ENCODE measurements at regions not wholly inside any gene's neighbourhood (a gene's known extent, or its start where the extent isn't known, plus 50 kb on each side); places are given as distances from the start of the nearest gene placed in this dataset.

DNA sequence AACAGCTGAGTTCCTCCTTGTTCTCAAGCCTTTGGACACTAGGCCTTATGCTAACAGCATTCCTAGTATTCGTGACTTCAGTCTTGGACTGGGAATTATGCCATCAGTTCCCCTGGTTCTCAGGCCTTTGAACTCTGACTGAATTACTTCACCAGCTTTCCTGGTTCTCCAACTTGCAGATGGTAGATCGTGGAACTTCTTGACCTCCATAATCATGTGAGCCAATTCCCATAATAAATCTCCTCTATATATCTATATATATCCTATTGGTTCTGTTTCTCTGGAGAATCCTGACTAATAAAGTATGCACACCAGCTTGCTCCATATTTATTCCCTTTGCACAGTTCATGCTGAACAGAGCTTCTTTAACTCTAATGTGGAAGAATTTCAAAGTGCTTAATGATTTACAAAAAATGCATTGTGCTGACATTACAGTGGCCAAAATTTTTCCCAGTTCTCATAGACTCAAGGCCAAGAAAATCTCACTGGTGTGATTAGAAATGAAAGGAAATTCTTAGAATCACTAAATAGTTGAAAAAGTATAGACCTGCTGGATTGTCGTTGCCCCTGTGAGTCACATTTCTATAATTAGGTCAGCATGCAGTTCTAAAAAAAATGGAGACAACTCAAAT, 462.9 kb upstream of the ADAMTS5 start:
- Histone ChIP-seq H3K27me3 (replicated peaks; ENCODE audit: insufficient read depth, low read depth, low read length, poor library complexity) (no peaks in the 10 kb centered on the region), H3K4me3 (ENCODE audit: low read depth, low read length, poor library complexity, severe bottlenecking) (no peak overlapping the region), H3K27ac (ENCODE audit: low read depth, low read length, poor library complexity, severe bottlenecking) (no peak overlapping the region), H3K4me1 (ENCODE audit: insufficient read depth, low read length, poor library complexity, severe bottlenecking) (no peaks in the 10 kb centered on the region), H3K36me3 (ENCODE audit: insufficient read depth, low read length, poor library complexity, severe bottlenecking) (no peaks in the 10 kb centered on the region), H3K9me3 (ENCODE audit: low read depth, low read length, poor library complexity, severe bottlenecking) (no peaks in the 10 kb centered on the region)
- ChIA-PET POLR2A (ENCODE audit: low non-redundant PET) (no interaction called here), CTCF (no interaction called here)
- intact Hi-C loops (cut with micrococcal nuclease; ENCODE audit: unreplicated experiment) = no loop called here
- no TSS peak for BruUV-seq (replicated peaks)
- TF ChIP-seq, protein P1, sequence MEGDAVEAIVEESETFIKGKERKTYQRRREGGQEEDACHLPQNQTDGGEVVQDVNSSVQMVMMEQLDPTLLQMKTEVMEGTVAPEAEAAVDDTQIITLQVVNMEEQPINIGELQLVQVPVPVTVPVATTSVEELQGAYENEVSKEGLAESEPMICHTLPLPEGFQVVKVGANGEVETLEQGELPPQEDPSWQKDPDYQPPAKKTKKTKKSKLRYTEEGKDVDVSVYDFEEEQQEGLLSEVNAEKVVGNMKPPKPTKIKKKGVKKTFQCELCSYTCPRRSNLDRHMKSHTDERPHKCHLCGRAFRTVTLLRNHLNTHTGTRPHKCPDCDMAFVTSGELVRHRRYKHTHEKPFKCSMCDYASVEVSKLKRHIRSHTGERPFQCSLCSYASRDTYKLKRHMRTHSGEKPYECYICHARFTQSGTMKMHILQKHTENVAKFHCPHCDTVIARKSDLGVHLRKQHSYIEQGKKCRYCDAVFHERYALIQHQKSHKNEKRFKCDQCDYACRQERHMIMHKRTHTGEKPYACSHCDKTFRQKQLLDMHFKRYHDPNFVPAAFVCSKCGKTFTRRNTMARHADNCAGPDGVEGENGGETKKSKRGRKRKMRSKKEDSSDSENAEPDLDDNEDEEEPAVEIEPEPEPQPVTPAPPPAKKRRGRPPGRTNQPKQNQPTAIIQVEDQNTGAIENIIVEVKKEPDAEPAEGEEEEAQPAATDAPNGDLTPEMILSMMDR (conservative IDR thresholded peaks at IDR 0.05; ENCODE audit: low read depth, low read length) = no peak
- TF ChIP-seq EZH2 (IDR thresholded peaks at IDR 0.05; ENCODE audit: borderline replicate concordance, low read depth, low read length, poor library complexity, severe bottlenecking) = no peak
- no peak for DNase-seq (ENCODE audit: low spot score)

DNA sequence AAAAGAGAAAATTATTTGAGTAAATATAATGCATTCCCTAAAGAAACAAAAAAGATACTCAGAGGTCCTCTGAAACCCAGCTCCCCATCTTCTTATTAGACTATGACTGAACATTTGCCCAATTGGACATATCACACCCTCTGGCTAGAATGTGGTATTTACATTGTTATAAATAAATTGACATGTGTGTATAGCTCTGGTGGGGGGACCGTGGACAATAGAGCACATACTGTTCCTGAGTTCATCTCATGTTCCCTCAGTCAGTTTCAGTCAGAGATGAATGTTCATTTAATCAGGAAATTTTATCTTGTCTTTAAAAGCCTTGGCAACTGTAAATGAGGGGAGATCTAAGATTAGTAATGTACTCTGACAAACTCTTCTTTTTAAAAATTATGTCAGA, 459.3 kb upstream of the ADAMTS5 start:
- Histone ChIP-seq H3K36me3 (ENCODE audit: insufficient read depth, low read length, poor library complexity, severe bottlenecking) (no peaks in the 10 kb centered on the region), H3K9me3 (ENCODE audit: low read depth, low read length, poor library complexity, severe bottlenecking) (no peaks in the 10 kb centered on the region), H3K27me3 (replicated peaks; ENCODE audit: insufficient read depth, low read depth, low read length, poor library complexity) (no peaks in the 10 kb centered on the region), H3K4me1 (ENCODE audit: insufficient read depth, low read length, poor library complexity, severe bottlenecking) (no peaks in the 10 kb centered on the region), H3K4me3 (ENCODE audit: low read depth, low read length, poor library complexity, severe bottlenecking) (no peak overlapping the region), H3K27ac (ENCODE audit: low read depth, low read length, poor library complexity, severe bottlenecking) (no peak overlapping the region)
- no peak for TF ChIP-seq EZH2 (IDR thresholded peaks at IDR 0.05; ENCODE audit: borderline replicate concordance, low read depth, low read length, poor library complexity, severe bottlenecking)
- TF ChIP-seq, protein P1 (conservative IDR thresholded peaks at IDR 0.05; ENCODE audit: low read depth, low read length) = no peak
- CTCF ChIA-PET = interaction anchor here (1.1 kb wide), 1 partner anchor 1319 kb away, joined by 4 read pairs; no protein-coding TSS in a partner anchor
- POLR2A ChIA-PET (ENCODE audit: low non-redundant PET) = no interaction called here
- intact Hi-C loops (cut with micrococcal nuclease; ENCODE audit: unreplicated experiment) = no loop called here
- BruUV-seq (replicated peaks) = no TSS peak
- no peak for DNase-seq (ENCODE audit: low spot score)

DNA sequence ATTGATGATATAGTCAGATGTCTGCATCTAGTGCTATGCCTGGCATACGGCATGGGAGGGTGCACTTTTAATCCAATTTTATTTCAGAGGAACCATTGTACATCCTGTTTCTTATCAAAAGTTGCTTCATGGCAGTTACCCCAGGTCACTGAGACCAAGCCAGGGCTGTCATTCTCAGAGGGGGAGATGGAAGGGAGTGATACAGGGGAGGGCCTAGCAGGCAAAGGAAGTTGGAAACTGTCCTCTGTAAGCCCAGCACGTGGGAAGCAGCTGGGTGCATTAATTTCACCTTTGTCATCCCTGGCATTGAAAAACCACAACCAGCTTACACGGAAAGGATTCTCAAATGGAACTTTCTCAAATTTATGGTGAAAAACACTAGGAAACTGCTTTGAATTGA, 458.7 kb upstream of the ADAMTS5 start:
- Histone ChIP-seq H3K27ac (ENCODE audit: low read depth, low read length, poor library complexity, severe bottlenecking) (no peak overlapping the region), H3K36me3 (ENCODE audit: insufficient read depth, low read length, poor library complexity, severe bottlenecking) (no peaks in the 10 kb centered on the region), H3K4me3 (ENCODE audit: low read depth, low read length, poor library complexity, severe bottlenecking) (no peak overlapping the region), H3K9me3 (ENCODE audit: low read depth, low read length, poor library complexity, severe bottlenecking) (no peaks in the 10 kb centered on the region), H3K27me3 (replicated peaks; ENCODE audit: insufficient read depth, low read depth, low read length, poor library complexity) (no peaks in the 10 kb centered on the region), H3K4me1 (ENCODE audit: insufficient read depth, low read length, poor library complexity, severe bottlenecking) (no peaks in the 10 kb centered on the region)
- no peak for DNase-seq (ENCODE audit: low spot score)
- intact Hi-C loops (cut with micrococcal nuclease; ENCODE audit: unreplicated experiment) = no loop called here
- no TSS peak for BruUV-seq (replicated peaks)
- ChIA-PET POLR2A (ENCODE audit: low non-redundant PET) (no interaction called here), CTCF (interaction anchor here (0.6 kb wide), 1 partner anchor 1446 kb away, joined by 14 read pairs; no protein-coding TSS in a partner anchor)
- no peak for TF ChIP-seq EZH2 (IDR thresholded peaks at IDR 0.05; ENCODE audit: borderline replicate concordance, low read depth, low read length, poor library complexity, severe bottlenecking)
- TF ChIP-seq, protein P1 (conservative IDR thresholded peaks at IDR 0.05; ENCODE audit: low read depth, low read length) = no peak

Data from A673 (cell line).